Activated naive CD8-positive, alpha-beta T cell treated with anti-CD3 and anti-CD28 coated beads, Interleukin-2, amount 50 U/mL, for 24 hours (primary cell): ENCODE measurements at regions not wholly inside any gene's neighbourhood (a gene's known extent, or its start where the extent isn't known, plus 50 kb on each side); places are given as distances from the start of the nearest gene placed in this dataset.

ENCODE experiments used
- ATAC-seq: fragments of 150-1000 bp; cut with Tn5 transposase; one replicate; pipeline ENCODE4 v1.10.0; 2021
- DNase-seq: peaks from one replicate; pipeline ENCODE4 v3.0.0; 2021
- H3K27ac Mint-ChIP-seq: one replicate; pipeline ENCODE4 v1.8.0; 2021; ENCODE audit warnings: mild to moderate bottlenecking, mixed read lengths
- H3K27me3 Mint-ChIP-seq: one replicate; pipeline ENCODE4 v1.8.0; 2021; ENCODE audit warnings: mixed read lengths
- H3K36me3 Mint-ChIP-seq: one replicate; pipeline ENCODE4 v1.8.0; 2021; ENCODE audit warnings: low read depth, mixed read lengths
- H3K4me1 Mint-ChIP-seq: one replicate; pipeline ENCODE4 v1.8.0; 2021; ENCODE audit warnings: mixed read lengths
- H3K4me3 Mint-ChIP-seq: one replicate; pipeline ENCODE4 v1.8.0; 2021; ENCODE audit warnings: mild to moderate bottlenecking, moderate library complexity, mixed read lengths
- H3K9me3 Mint-ChIP-seq: one replicate; pipeline ENCODE4 v1.8.0; 2021; ENCODE audit warnings: mixed read lengths

- Mint-ChIP-seq H3K27me3 (no peaks in the 10 kb centered on the region), H3K27ac (no peak overlapping the region), H3K9me3 (peaks cover 24% of the 10 kb centered on the region), H3K36me3 (no peaks in the 10 kb centered on the region), H3K4me3 (no peak overlapping the region), H3K4me1 (no peaks in the 10 kb centered on the region)
- no peak for ATAC-seq
- DNase-seq, result no peak
Measured at GRCh38 chr14:98594156-98594555, 677.8 kb downstream of the BCL11B start.

DNA sequence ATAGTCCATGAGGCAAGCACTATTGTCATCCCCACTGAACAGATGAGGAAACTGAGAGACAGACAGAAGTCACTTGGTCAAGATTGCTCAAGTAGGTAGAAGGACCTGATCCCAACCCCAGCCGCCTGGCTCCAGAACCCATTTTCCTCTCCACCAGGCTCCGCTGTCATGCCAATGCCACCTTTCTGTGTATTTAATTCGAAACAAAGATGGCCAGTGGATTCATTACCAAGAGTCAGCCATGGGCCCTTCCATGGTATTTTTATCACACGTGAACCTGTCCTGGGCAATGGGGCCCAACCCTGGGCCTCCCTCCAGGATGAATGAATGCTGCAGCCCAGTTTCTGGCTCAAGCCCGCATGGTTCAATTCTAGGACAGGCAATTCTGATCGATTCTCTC is 673.4 kb downstream of the BCL11B start:
- H3K4me3 Mint-ChIP-seq, result no peak overlapping the region
- H3K27ac Mint-ChIP-seq, result no peak overlapping the region
- H3K9me3 Mint-ChIP-seq, result peaks cover 24% of the 10 kb centered on the region
- H3K36me3 Mint-ChIP-seq, result no peaks in the 10 kb centered on the region
- no peaks in the 10 kb centered on the region for H3K27me3 Mint-ChIP-seq
- no peak for ATAC-seq
- no peak for DNase-seq
- H3K4me1 Mint-ChIP-seq, result no peaks in the 10 kb centered on the region

DNA sequence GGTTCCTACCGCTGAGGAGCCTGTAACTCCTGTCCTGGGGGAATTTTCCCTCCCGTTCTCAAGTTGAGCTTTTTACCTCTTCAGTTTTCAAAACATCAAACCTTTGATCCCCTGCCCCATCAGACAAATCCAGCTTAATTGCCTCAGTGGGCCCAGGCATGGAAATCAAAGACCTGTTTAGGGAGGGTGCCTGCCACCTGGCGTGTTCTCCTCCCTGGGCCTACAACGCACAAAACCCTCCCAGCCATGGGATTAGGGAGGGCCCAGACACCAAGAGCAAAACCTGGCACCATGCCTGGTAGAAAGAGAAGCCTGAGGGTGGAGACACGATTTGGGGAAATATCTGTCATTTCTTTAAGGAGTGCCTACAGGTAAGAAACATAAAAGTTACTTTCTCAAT is 672.9 kb downstream of the BCL11B start:
- no peak for DNase-seq
- H3K27me3 Mint-ChIP-seq, result no peaks in the 10 kb centered on the region
- no peak overlapping the region for H3K4me3 Mint-ChIP-seq
- no peaks in the 10 kb centered on the region for H3K4me1 Mint-ChIP-seq
- no peak for ATAC-seq
- peaks cover 24% of the 10 kb centered on the region for H3K9me3 Mint-ChIP-seq
- no peak overlapping the region for H3K27ac Mint-ChIP-seq
- H3K36me3 Mint-ChIP-seq, result no peaks in the 10 kb centered on the region

GRCh38 chr14:98602983-98603382 is 669.0 kb downstream of the BCL11B start:
- Mint-ChIP-seq H3K27ac (no peak overlapping the region), H3K36me3 (no peaks in the 10 kb centered on the region)

GRCh38 chr14:98605043-98605442 is 667.0 kb downstream of the BCL11B start:
- Mint-ChIP-seq H3K27ac (no peak overlapping the region), H3K9me3 (no peaks in the 10 kb centered on the region), H3K4me3 (no peak overlapping the region), H3K36me3 (no peaks in the 10 kb centered on the region), H3K4me1 (peaks cover 7% of the 10 kb centered on the region), H3K27me3 (no peaks in the 10 kb centered on the region)
- DNase-seq (no peak), ATAC-seq (no peak)

More at GRCh38 chr14:98602983-98603382, 669.0 kb downstream of the BCL11B start:
- Mint-ChIP-seq H3K4me3 (no peak overlapping the region), H3K27me3 (no peaks in the 10 kb centered on the region), H3K4me1 (no peaks in the 10 kb centered on the region), H3K9me3 (peaks cover 4% of the 10 kb centered on the region)
- ATAC-seq (no peak), DNase-seq (no peak)

GRCh38 chr14:98606041-98606640 is 665.9 kb downstream of the BCL11B start:
- Mint-ChIP-seq H3K9me3 (no peaks in the 10 kb centered on the region), H3K27ac (no peak overlapping the region), H3K36me3 (no peaks in the 10 kb centered on the region), H3K4me3 (no peak overlapping the region), H3K27me3 (no peaks in the 10 kb centered on the region), H3K4me1 (peaks cover 7% of the 10 kb centered on the region)
- ATAC-seq, result no peak
- no peak for DNase-seq

GRCh38 chr14:98606816-98607215 is 665.2 kb downstream of the BCL11B start:
- H3K4me1 Mint-ChIP-seq, result peaks cover 7% of the 10 kb centered on the region
- no peak for DNase-seq
- H3K4me3 Mint-ChIP-seq, result no peak overlapping the region
- H3K27ac Mint-ChIP-seq, result no peak overlapping the region
- H3K27me3 Mint-ChIP-seq, result no peaks in the 10 kb centered on the region
- no peak for ATAC-seq
- H3K9me3 Mint-ChIP-seq, result no peaks in the 10 kb centered on the region
- no peaks in the 10 kb centered on the region for H3K36me3 Mint-ChIP-seq

- DNase-seq (no peak), ATAC-seq (no peak)
- Mint-ChIP-seq H3K36me3 (no peaks in the 10 kb centered on the region), H3K9me3 (no peaks in the 10 kb centered on the region), H3K4me1 (peaks cover 7% of the 10 kb centered on the region), H3K27me3 (no peaks in the 10 kb centered on the region), H3K4me3 (no peak overlapping the region), H3K27ac (no peak overlapping the region)
Measured at GRCh38 chr14:98607341-98607910, 664.6 kb downstream of the BCL11B start.

DNA sequence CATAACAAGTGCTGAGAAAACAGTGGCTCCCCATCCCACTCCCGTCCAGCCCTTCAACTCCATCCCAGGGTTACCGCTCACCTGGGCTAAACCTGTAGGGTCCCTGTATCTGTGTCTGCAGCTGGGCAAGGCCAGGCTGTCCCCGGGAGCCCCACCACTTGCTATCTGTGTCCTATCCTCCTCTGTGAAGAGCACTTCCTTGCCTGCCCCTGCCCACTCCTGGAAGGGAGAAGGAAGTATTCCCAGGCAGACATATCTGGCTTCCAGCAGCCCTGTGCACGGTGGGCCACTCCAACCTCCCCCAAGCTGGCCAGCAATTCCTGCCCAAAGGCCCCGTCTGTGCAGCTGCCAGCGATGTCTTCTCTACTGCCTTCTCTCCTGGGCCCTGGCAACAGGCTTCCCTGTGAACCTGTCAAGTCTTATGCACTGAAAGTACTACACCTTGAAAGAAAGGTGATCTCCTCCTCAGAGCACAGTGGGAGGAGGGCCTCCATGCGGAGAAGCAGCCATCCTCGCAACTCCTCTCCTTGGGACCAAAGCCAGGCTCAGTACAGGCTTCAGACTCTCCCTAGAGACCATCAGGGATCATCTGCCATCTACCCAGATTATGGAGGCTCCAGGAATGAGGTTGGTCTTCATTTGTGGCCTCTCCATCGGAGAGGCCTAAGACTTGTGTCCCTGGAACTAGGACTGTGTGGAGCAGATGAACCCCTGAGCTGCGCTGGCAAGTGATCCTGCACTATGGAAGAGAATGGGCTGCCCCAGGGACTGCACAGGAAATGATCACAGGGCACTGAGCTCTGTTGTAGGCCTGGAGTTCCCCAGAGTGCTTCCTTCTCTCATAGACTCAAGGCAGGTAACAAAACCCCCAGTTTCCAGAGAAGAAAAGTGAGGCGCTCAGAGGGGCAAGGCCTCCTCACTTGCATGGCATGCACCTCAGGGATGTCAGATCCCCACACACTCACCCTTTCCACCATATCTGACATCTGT is 663.6 kb downstream of the BCL11B start:
- H3K27me3 Mint-ChIP-seq, result no peaks in the 10 kb centered on the region
- H3K9me3 Mint-ChIP-seq, result no peaks in the 10 kb centered on the region
- no peak for ATAC-seq
- no peak overlapping the region for H3K27ac Mint-ChIP-seq
- no peak for DNase-seq
- peaks cover 7% of the 10 kb centered on the region for H3K4me1 Mint-ChIP-seq
- no peak overlapping the region for H3K4me3 Mint-ChIP-seq
- no peaks in the 10 kb centered on the region for H3K36me3 Mint-ChIP-seq

- H3K9me3 Mint-ChIP-seq, result peaks cover 8% of the 10 kb centered on the region
- H3K27me3 Mint-ChIP-seq, result no peaks in the 10 kb centered on the region
- peaks cover 7% of the 10 kb centered on the region for H3K4me1 Mint-ChIP-seq
- DNase-seq (no peak), ATAC-seq (no peak)
- no peaks in the 10 kb centered on the region for H3K36me3 Mint-ChIP-seq
- H3K4me3 Mint-ChIP-seq, result no peak overlapping the region
- no peak overlapping the region for H3K27ac Mint-ChIP-seq
Measured at GRCh38 chr14:98612434-98613200, 659.4 kb downstream of the BCL11B start.

GRCh38 chr14:98614741-98615140 is 657.3 kb downstream of the BCL11B start:
- H3K4me1 Mint-ChIP-seq, result no peaks in the 10 kb centered on the region
- no peak overlapping the region for H3K4me3 Mint-ChIP-seq
- no peaks in the 10 kb centered on the region for H3K27me3 Mint-ChIP-seq
- no peaks in the 10 kb centered on the region for H3K36me3 Mint-ChIP-seq
- peaks cover 12% of the 10 kb centered on the region for H3K9me3 Mint-ChIP-seq
- no peak for ATAC-seq
- no peak for DNase-seq
- H3K27ac Mint-ChIP-seq, result no peak overlapping the region

DNA sequence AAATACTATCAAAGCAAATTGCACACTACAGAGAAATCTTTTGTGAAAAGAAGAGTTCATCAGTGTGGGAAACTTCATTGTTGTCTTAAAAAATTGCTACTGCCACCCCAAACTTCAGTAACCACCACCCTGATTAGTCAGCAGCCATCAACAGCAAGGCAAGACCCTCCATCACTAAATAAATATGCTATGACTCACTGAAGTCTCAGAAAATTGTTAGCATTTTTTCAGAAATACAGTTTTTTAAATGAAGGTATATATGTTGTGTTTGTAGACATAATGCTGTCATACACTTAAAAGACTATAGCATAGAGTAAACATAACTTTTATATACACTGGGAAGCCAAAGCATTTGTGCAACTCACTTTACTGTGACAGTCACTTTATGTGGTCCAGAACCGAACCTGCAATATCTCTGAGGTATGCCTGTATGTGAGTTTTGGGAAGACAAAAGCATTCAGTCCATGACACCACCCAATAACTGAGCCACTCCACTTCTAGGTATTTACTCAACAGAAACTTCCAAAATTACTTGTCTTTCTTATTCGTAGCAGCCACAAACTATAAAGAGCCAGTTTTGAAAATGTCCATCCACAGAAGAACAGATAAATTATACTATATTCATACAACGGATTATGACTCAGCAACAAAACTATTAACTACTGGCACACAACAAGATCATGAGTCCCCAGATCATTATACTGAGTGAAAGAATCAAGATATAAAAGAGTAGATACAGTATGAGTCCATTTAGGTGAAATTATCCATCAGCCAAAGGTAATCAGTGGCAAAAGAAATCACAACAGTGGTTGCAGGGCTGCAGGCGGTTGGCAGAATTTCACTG is 649.6 kb downstream of the BCL11B start:
- DNase-seq (no peak), ATAC-seq (no peak)
- peaks cover 16% of the 10 kb centered on the region for H3K9me3 Mint-ChIP-seq
- no peaks in the 10 kb centered on the region for H3K36me3 Mint-ChIP-seq
- no peak overlapping the region for H3K27ac Mint-ChIP-seq
- no peak overlapping the region for H3K4me3 Mint-ChIP-seq
- no peaks in the 10 kb centered on the region for H3K27me3 Mint-ChIP-seq
- no peaks in the 10 kb centered on the region for H3K4me1 Mint-ChIP-seq

- ATAC-seq, result no peak
- no peak for DNase-seq
- H3K36me3 Mint-ChIP-seq, result no peaks in the 10 kb centered on the region
- H3K27me3 Mint-ChIP-seq, result no peaks in the 10 kb centered on the region
- H3K9me3 Mint-ChIP-seq, result peaks cover 18% of the 10 kb centered on the region
- H3K4me3 Mint-ChIP-seq, result no peak overlapping the region
- H3K27ac Mint-ChIP-seq, result no peak overlapping the region
- H3K4me1 Mint-ChIP-seq, result no peaks in the 10 kb centered on the region
Measured at GRCh38 chr14:98623788-98624415, 648.1 kb downstream of the BCL11B start.
